Suprapubic skin (tissue), 4 donors: ENCODE measurements at regions not wholly inside any gene's neighbourhood (a gene's known extent, or its start where the extent isn't known, plus 50 kb on each side); places are given as distances from the start of the nearest gene placed in this dataset.

Experiments
- CTCF ChIP-seq, 2 donors: fragments of 200-600 bp in 1 of 2; fragments of 450-650 bp in 1 of 2; sonication (generic) in 1 of 2; IDR thresholded peaks; one replicate each; pipeline ENCODE4 v1.5.1; 2016 to 2019; ENCODE audit warnings: antibody characterized with exemption in 2 of 2, mild to moderate bottlenecking in 1 of 2, moderate library complexity in 1 of 2
- EP300 ChIP-seq: sonication (generic); formaldehyde crosslinking; IDR thresholded peaks from one replicate; pipeline ENCODE4 v1.6.1; 2017; ENCODE audit warnings: antibody characterized with exemption
- POLR2A ChIP-seq, 2 donors: fragments of 450-650 bp; IDR thresholded peaks; one replicate each; pipeline ENCODE4 v1.6.1; 2017; ENCODE audit warnings: antibody characterized with exemption in 2 of 2, mild to moderate bottlenecking in 2 of 2, moderate library complexity in 2 of 2
- POLR2AphosphoS5 ChIP-seq, 3 donors: sonication (generic); formaldehyde crosslinking; IDR thresholded peaks; one replicate each; pipeline ENCODE4 v1.6.1; 2017; ENCODE audit warnings: antibody characterized with exemption in 3 of 3

GRCh38 chr12:127621366-127621765, 645.6 kb upstream of the TMEM132C start:
- TF ChIP-seq CTCF (IDR thresholded peaks at IDR 0.05) (no peak), POLR2AphosphoS5 (IDR thresholded peaks at IDR 0.05) (no peak), POLR2A (IDR thresholded peaks at IDR 0.05) (no peak), EP300 (no peak)
